ENCODE measurements at regions not wholly inside any gene's neighbourhood (a gene's known extent, or its start where the extent isn't known, plus 50 kb on each side); places are given as distances from the start of the nearest gene placed in this dataset.

- no peak for TF ChIP-seq CREB1 (IDR thresholded peaks at IDR 0.05)
- TF ChIP-seq RAD21 (IDR thresholded peaks at IDR 0.05 in 1 of 2, conservative IDR thresholded peaks at IDR 0.05 in 1 of 2; ENCODE audit: low read depth in 2 of 2, low read length in 2 of 2), result no peak
- no peak for TF ChIP-seq ZNF274 (IDR thresholded peaks at IDR 0.05; ENCODE audit: borderline replicate concordance, extremely low read depth, low read length)
- no peak for TF ChIP-seq POU5F1 (IDR thresholded peaks at IDR 0.05; ENCODE audit: low read depth, low read length)
- no peak for TF ChIP-seq SP1 (IDR thresholded peaks at IDR 0.05; ENCODE audit: low read depth, low read length)
- TF ChIP-seq CHD7 (IDR thresholded peaks at IDR 0.05; ENCODE audit: insufficient replicate concordance, low read length), result no peak
- no peak for TF ChIP-seq TAF7 (optimal IDR thresholded peaks at IDR 0.05; ENCODE audit: borderline replicate concordance, low read depth, low read length)
- no peak for TF ChIP-seq POLR2A (IDR thresholded peaks at IDR 0.05; ENCODE audit: control extremely low read depth in 1 of 2, low read depth in 2 of 2, low read length in 2 of 2)
- no peak for TF ChIP-seq EZH2 (IDR thresholded peaks at IDR 0.05; ENCODE audit: low read depth, low read length, severe bottlenecking)
These were observed 216.8 kb upstream of the RGMB start for GRCh38 chr5:98556712-98557111.

Measured in H1 (cell line).